ENCODE measurements at regions not wholly inside any gene's neighbourhood (a gene's known extent, or its start where the extent isn't known, plus 50 kb on each side); places are given as distances from the start of the nearest gene placed in this dataset.
"Not testable (repeated sequence)": the region's sequence is repeated elsewhere in the genome, so short reads cannot be mapped to it uniquely, and the experiment has no call there.

DNA sequence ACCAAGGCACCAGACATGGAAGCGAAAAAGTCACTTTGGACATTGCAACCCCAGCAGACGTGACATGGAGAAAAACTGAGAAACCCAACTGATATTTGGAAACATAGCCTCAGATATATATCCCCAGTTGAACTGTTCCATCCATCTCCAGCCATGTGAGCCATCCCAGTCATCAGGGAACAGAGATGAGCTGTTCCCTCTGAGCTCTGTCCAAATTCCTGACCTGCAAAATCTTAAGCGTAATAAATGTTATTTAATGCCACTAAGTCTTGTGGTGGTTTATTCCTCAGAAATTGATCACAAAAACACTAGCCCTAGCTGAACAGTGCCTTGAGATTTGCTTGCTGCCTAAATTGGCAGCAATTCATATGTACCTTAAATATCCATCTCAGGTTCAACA lies 182.8 kb downstream of the NRP2 start:
- no peak for DNase-seq
- Histone ChIP-seq H3K27me3 (ENCODE audit: low read depth) (no peaks in the 10 kb centered on the region), H3K36me3 (no peaks in the 10 kb centered on the region), H3K4me1 (no peaks in the 10 kb centered on the region), H3K4me3 (no peak overlapping the region), H3K27ac (no peak overlapping the region), H3K9me3 (no peaks in the 10 kb centered on the region)
- intact Hi-C loops (cut with DNase I): no loop called here
- TF ChIP-seq, protein P1, sequence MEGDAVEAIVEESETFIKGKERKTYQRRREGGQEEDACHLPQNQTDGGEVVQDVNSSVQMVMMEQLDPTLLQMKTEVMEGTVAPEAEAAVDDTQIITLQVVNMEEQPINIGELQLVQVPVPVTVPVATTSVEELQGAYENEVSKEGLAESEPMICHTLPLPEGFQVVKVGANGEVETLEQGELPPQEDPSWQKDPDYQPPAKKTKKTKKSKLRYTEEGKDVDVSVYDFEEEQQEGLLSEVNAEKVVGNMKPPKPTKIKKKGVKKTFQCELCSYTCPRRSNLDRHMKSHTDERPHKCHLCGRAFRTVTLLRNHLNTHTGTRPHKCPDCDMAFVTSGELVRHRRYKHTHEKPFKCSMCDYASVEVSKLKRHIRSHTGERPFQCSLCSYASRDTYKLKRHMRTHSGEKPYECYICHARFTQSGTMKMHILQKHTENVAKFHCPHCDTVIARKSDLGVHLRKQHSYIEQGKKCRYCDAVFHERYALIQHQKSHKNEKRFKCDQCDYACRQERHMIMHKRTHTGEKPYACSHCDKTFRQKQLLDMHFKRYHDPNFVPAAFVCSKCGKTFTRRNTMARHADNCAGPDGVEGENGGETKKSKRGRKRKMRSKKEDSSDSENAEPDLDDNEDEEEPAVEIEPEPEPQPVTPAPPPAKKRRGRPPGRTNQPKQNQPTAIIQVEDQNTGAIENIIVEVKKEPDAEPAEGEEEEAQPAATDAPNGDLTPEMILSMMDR (IDR thresholded peaks at IDR 0.05): no peak
- no peak for ATAC-seq

DNA sequence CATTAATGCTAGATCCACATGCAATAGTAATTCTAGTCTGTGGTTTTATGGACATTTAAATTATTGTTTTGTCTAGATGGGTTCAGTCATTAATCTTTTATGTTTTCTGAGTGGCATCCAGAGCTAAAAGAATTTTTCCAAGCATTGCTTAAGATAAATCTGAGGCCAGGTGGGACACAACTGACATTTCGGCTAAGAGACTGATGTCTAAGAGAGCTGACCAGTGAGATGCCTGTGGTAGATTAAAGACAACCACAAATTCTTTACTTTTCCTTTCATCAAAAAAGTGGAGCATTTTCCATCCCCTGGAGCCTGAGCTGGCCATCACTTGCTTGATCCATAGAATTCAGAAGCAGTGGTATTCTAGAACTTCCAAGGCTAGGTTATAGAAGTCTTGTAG lies 182.2 kb downstream of the NRP2 start:
- H3K27me3 ChIP-seq (ENCODE audit: low read depth): no peaks in the 10 kb centered on the region
- no peak overlapping the region for H3K27ac ChIP-seq
- TF ChIP-seq, protein P1 (IDR thresholded peaks at IDR 0.05): no peak
- H3K4me3 ChIP-seq: no peak overlapping the region
- ATAC-seq (no peak), DNase-seq (no peak)
- no peaks in the 10 kb centered on the region for H3K4me1 ChIP-seq
- intact Hi-C loops (cut with DNase I): no loop called here
- H3K36me3 ChIP-seq: no peaks in the 10 kb centered on the region
- H3K9me3 ChIP-seq: no peaks in the 10 kb centered on the region

DNA sequence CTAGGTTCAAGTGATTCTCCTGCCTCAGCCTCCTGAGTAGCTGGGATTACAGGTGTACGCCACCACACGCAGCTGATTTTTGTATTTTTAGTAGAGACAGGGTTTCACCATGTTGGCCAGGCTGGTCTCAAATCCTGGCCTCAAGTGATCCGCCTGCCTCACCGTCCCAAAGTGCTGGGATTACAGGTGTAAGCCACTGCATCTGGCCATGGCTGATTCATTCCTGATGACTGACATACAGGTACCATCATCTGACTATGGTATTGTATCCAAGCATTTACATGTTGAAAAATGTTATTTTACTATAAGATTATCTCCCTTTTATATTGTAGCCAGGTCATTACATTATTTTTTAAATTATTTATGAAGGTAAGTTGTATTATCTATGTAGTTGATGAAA lies 180.5 kb downstream of the NRP2 start:
- H3K27ac ChIP-seq; intact Hi-C loops (cut with DNase I); H3K9me3 ChIP-seq; H3K36me3 ChIP-seq; H3K27me3 ChIP-seq (ENCODE audit: low read depth); H3K4me1 ChIP-seq; DNase-seq; ATAC-seq; H3K4me3 ChIP-seq: not testable (repeated sequence)

DNA sequence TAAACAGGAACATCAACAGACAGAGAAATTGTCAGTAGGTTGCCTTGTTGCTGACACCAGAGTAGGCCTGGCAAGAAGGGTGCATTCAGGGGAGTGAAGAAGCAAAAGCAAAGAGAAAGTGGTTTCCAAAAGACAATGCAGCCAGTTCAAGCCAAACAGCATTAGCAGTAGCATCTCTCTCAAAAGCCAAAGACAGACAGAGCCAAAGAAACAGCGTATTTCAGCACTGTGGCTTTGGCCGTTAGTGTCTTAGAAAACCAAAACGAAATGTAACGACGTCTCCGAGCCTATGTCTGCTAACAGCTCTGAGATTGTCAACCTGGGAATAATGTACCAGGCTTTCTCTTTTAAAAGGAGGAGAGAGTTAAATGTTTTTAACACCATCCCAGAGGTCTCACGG lies 178.6 kb downstream of the NRP2 start:
- no peak for ATAC-seq
- intact Hi-C loops (cut with DNase I): no loop called here

DNA sequence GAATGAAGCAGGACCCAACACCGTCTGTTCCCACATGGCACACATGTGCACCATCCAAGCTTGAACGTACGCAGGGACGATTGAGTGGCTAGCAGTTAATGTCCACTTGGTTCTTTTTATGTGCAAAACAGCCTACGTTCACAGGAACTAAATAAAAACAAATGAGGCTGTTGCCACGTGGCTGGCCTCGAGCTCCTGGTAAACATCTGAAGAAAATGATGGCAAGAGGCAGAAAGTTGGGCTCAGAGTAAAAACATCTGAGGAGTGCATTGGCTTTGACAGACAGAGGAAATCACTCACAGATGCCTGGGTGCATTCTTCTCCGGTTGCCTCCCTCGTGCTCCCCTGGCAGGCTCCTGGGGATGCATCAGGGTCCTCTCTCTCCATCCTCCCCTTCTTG lies 177.9 kb downstream of the NRP2 start:
- H3K36me3 ChIP-seq: no peaks in the 10 kb centered on the region
- H3K4me3 ChIP-seq: no peak overlapping the region
- no peak overlapping the region for H3K27ac ChIP-seq
- TF ChIP-seq, protein P1 (IDR thresholded peaks at IDR 0.05): no peak
- no peaks in the 10 kb centered on the region for H3K9me3 ChIP-seq
- intact Hi-C loops (cut with DNase I): no loop called here
- H3K4me1 ChIP-seq: no peaks in the 10 kb centered on the region
- DNase-seq (no peak), ATAC-seq (no peak)
- no peaks in the 10 kb centered on the region for H3K27me3 ChIP-seq (ENCODE audit: low read depth)

More for the DNA sequence above, 178.6 kb downstream of the NRP2 start:
- Histone ChIP-seq H3K36me3 (no peaks in the 10 kb centered on the region), H3K4me3 (no peak overlapping the region), H3K4me1 (no peaks in the 10 kb centered on the region), H3K27ac (no peak overlapping the region), H3K27me3 (ENCODE audit: low read depth) (no peaks in the 10 kb centered on the region), H3K9me3 (no peaks in the 10 kb centered on the region)
- DNase-seq: no peak
- TF ChIP-seq, protein P1 (IDR thresholded peaks at IDR 0.05): no peak

DNA sequence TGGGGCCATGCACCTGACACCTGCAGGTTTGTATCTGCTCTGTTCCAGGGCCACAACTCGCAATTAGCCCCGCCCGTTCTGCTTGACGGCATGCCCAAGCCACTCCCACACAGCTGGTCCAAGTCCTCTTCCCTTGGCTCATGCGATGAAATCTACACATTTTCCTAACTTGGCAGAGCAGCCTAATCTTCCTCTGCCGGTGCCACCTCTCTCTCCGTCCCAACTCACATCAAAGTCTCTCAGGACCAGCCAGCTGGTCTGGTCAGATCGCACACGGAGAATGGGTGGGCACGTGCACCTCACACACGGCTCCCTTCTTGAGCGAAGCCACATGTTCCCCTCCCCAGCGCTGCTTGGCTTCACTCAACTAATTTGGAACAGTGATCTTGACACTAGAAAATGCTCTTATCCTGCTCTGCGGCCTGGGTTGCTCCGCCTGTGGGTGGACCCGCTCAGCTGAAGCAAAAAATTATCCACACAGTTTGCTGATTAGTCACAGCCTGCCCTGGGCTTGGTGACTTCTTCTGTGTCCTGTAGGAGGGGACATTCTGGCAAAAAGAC lies 176.7 kb downstream of the NRP2 start:
- DNase-seq: no peak
- Histone ChIP-seq H3K27me3 (ENCODE audit: low read depth) (no peaks in the 10 kb centered on the region), H3K9me3 (no peaks in the 10 kb centered on the region), H3K4me3 (no peak overlapping the region), H3K27ac (no peak overlapping the region), H3K4me1 (no peaks in the 10 kb centered on the region), H3K36me3 (no peaks in the 10 kb centered on the region)
- ATAC-seq: peak; percentile 57 to 60
- TF ChIP-seq, protein P1 (IDR thresholded peaks at IDR 0.05): no peak
- intact Hi-C loops (cut with DNase I): no loop called here

Data from lower lobe of right lung (tissue), 2 donors.